Left renal pelvis (tissue), 4 donors: ENCODE measurements at regions not wholly inside any gene's neighbourhood (a gene's known extent, or its start where the extent isn't known, plus 50 kb on each side); places are given as distances from the start of the nearest gene placed in this dataset.
"Not testable (repeated sequence)": the region's sequence is repeated elsewhere in the genome, so short reads cannot be mapped to it uniquely, and the experiment has no call there.

Experiments
- DNase-seq, 4 donors: peaks; one replicate each; pipeline ENCODE4 v3.0.0-alpha.2; 2013; ENCODE audit warnings: low read depth in 4 of 4, low spot score in 3 of 4

DNA sequence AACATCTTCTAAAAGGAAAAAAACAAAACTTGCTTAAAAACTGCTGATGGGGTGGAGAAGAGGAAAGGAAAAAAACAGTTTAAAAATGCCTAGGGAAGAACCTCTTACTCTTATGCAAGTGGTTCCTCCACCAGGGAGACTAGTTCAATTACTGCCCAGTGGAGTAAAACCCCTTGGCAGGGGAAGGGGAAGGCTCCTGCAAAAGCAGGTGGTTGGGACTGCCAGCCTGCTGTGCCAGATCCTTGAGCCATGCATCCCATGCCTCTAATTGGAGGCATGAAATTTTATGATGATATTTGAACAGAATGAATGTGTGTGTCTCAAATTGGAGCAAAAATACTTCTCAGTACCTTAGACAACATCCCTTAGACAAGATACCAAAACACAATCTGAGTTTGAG lies 118.8 kb downstream of the FSCB start:
- no peak for DNase-seq

DNA sequence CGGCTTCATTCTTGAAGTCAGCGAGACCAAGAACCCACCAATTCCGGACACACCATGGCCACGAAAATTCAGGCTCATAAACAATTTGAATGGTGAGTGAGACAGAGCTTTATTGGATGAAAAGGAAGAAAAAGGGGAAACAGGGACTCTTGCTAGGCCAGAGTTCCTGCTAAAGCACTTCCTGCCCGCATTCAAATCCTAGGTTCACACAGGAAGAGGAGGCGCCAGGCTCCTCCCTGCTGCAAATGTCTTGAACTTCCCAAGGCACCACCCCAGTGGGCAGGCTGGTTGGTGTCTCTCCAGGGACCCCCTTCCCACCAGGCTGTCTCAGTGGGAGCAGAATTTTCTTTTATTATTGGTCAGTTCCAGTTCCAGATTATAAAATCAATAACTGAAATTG lies 121.2 kb downstream of the FSCB start:
- no peak for DNase-seq

DNA sequence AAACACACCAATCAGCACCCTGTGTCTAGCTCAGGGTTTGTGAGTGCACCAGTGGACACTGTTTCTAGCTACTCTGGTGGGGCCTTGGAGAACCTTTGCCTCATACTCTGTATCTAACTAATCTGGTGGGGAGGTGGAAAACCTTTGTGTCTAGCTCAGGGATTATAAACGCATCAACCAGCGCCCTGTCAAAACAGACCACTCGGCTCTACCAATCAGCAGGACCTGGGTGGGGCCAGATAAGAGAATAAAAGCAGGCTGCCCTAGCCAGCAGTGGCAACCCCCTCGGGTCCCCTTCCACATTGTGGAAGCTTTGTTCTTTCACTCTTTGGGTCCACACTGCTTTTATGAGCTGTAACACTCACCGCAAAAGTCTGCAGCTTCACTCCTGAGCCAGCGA lies 121.8 kb downstream of the FSCB start:
- not testable (repeated sequence) for DNase-seq

DNA sequence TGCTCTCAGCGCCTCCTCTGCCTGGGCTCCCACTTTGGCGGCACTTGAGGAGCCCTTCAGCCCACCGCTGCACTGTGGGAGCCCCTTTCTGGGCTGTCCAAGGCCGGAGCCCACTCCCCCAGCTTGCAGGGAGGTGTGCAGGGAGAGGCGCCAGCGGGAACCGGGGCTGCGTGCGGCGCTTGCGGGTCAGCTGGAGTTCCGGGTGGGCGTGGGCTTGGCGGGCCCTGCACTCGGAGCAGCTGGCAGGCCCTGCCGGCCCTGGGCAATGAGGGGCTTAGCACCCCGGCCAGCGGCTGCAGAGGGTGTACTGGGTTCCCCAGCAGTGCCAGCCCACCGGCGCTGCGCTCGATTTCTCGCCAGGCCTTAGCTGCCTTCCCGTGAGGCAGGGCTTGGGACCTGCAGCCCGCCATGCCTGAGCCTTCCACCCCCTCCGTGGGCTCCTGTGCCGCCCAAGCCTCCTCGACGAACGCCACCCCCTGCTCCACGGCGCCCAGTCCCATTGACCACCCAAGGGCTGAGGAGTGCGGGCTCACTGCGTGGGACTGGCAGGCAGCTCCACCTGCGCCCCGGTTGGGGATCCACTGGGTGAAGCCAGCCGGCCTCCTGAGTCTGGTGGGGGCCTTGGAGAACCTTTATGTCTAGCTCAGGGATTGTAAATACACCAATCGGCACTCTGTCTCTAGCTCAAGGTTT lies 122.3 kb downstream of the FSCB start:
- not testable (repeated sequence) for DNase-seq

DNA sequence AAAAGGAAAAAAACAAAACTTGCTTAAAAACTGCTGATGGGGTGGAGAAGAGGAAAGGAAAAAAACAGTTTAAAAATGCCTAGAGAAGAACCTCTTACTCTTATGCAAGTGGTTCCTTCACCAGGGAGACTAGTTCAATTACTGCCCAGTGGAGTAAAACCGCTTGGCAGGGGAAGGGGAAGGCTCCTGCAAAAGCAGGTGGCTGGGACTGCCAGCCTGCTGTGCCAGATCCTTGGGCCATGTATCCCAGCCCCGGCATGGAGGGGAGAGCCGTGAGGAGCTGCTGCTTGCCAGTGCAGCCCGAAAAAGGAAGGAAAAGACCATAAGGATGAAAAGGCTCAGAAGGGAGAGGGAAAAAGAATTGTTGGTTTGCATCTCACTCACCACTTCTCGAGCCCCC lies 123.0 kb downstream of the FSCB start:
- DNase-seq, result no peak

- no peak for DNase-seq
Measured at GRCh38 chr14:44383636-44384035, 123.4 kb downstream of the FSCB start.

DNA sequence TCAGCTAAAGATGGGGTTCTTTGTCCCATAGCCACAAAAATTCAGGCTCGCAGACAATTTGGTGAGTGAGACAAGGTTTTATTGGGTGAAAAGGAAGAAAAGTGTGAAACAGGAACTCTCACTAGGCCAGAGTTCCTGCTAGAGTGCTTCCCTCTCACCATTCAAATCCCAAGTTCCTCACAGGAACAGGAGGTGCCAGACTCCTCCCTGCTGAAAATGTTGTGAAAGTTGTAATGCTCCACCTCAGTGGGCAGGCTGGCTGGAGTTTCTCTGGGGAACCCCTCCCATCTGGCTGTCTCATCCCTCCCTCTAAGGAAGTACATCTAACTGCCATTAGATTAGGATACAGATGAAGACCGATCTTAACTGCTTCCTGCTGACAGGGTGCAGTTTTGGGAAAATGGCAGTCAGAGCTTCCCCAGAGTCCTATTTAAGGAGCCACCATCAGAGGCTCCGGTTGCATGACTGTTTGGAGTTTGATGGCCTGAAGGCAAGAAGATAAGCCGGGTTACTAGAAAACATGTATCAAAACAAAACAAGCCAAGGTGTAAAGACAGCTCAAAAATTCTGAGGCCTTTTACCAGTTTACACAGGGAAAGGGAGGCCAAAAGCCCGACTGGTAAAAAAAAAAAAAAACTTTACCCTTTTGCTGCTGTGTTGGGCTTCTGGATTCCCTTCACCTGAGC lies 127.6 kb downstream of the FSCB start:
- no peak for DNase-seq

- no peak for DNase-seq
Measured at GRCh38 chr14:44374906-44375305, 132.2 kb downstream of the FSCB start.

DNA sequence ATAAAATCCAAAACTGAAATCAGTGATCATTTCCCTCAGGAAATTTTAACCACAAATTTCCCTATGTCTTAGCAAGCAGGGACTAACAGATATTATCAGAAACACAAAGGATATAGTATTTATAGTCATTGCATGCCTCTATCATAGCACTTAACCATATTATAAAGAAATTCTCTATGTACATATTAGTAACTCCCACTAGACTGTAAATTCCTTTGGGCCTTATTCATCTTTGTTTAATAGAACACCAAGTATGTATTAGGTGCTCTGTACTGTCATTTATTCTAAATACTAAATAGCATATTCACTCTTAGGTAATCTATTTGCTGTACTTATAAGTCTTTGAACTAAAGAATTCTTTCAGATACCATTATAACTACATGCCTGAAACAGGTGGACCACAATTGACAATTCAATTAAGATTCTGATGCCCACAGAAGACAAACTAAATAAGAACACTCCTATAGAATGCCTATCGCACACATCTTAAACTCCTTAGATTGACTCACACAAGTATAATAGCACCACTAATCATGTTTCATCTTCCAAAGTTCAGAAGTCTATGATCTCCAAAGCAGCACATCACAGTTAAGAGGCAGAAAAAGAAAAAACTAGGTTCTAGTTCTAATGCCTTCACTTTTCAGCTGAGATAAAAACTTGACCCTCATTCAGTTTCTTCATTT lies 134.1 kb downstream of the FSCB start:
- DNase-seq, result no peak

DNA sequence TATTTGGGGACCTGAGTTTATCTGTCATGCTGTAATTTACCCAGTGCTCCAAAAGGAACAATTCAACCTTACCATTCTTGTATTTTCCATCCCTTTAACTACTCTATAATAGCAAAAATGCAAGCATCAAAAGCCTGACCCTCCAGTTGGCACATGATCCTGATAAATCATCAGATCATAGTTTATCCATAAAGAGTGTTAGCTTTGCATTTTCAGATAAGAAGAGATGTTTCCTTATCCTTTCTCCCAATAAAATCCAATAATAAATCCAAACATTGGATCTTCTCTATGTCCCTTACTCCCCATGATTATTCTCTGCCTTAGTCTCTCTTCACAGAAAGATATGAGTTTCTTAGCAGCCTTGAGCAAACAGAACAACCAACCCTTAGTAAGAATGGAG lies 134.9 kb downstream of the FSCB start:
- no peak for DNase-seq

- no peak for DNase-seq
Measured at GRCh38 chr14:44370727-44371126, 136.4 kb downstream of the FSCB start.

DNA sequence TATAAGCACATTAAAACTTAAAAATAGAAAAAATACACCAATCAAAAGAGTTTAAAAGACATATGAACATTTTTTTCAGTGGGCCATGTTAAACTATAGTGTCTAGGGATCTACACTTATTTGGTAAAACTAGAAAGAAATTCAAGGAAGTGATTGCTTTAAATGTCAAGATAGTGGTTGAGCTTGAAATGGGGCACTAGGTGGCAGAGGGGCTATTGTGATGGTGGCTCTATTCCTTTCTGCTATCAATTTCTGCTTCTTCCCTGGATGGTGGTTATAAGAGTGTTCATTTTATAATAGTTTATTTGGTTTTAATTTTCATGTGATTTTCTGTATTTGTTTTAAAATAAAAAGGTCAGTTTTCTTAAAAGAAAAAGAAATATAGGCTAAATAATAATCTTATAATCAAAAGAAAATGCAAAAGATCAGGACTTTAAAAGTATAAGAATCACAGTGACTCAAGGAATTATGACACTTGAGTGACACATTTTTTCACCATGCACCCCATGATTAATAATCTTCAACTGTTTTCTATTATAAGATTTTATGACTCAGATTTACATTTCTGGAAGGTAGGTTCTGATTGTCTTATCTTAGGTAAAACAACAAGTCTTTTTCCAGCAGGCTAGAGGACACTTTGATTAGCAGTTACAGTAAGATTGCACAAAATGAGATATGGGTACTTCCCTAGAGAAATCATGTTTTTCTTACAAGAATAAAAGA lies 137.5 kb downstream of the FSCB start:
- no peak for DNase-seq

DNA sequence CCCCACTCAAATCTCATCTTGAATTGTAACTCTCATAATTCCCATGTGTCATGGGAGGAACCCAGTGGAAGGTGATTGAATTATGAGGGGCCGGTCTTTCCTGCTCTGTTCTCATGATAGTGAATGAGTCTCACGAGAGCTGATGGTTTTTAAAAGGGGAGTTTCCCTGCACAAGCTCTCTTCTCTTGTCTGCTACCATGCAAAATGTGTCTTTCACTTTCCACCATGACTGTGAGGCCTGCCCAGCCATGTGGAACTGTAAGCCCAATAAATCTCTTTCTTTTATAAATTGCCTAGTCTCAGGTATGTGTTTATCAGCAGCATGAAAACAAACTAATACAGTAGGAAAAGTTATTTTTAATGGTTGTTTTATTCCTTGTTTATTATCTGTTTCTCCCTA lies 146.0 kb downstream of the FSCB start:
- DNase-seq, result no peak

DNA sequence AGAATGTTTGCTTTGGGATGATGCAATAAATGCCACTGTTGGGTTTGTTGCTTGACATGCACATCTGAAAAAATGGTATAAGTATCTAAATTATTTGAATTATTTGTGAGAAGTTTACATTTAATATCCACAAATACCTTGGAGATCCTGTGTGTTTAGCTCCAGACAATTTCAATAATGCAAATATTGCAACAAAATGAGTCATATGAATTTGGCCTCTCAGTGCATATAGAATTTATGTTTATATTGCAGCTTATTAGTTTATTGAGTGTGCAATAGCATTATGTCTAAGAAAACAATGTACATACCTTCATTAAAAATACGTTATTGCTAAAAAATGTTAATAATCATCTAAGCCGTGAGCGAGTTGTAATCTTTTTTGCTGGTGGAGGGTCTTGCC lies 153.3 kb downstream of the FSCB start:
- DNase-seq, result no peak

DNA sequence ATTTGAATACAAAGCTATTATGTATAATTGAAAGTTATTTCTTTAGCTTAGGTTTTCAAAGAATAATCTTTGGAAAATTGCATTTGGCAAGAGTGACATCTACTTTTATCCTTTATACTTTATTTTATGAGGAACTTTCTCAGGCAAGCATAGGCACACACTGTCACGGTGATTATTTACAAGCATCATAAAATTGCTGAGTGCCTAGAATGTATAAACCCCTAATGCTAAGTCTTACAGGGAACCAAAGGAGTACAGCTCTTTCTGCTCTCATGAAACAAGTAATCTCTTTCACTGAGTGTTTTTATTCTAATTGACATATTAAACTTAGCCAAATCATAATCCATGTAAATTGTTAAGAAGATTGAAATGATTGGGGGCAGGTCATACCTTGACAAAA lies 154.9 kb downstream of the FSCB start:
- no peak for DNase-seq

GRCh38 chr14:44347316-44347715 lies 159.8 kb downstream of the FSCB start:
- DNase-seq, result no peak

DNA sequence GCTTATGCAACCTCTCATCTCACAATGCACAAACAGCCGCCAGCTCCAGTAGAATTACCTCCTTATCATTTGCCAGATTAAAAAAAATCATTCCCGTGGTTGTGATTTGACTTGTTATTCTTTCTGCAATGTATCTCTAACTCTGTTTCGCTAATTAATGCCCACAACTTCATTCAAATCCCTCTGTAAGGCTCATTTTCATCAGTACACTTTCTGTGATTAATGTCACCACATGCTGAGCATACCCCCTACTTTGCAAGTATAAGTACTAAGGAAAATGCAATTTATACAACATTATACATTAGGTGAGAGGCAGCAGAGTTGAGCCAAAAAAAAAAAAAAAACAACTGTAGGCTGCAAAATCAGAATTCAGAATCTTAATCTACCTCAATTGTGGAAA lies 166.0 kb downstream of the FSCB start:
- DNase-seq, result no peak

DNA sequence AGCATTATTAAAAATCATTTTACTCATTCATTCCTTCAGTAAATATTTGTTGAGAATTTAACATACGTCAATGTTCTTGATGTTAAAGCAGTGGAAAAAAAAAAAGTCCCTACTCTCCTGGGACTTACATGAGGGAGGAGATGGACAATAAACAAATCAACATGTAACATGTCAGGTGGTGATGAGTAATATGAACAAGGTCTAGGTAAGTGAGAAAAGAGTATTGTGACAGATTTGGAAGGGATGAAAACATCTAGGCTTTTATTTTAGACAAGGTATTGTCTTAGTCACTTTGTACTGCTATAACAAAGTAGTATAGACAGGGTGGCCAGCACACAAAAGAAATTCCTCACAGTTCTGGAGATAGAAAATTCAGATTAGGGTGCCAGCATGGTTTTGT lies 167.2 kb downstream of the FSCB start:
- DNase-seq, result no peak

GRCh38 chr14:44339231-44339630 lies 167.9 kb downstream of the FSCB start:
- DNase-seq, result no peak

DNA sequence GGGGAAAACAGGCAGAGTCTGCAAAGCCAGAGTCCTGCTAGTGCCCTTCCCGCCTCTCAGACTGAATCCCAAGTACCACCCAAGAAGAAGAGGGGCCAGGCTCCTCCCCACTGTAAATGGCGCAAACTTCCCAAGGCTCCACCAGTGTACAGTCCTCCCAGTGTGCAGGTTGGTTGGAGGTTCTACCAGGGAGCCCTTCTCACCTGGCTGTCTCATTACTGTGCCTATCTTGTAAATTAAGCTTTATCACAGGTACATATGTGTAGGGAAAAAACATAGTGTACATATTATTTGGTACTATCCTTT lies 189.7 kb downstream of the FSCB start:
- DNase-seq, result no peak

GRCh38 chr14:44316647-44317440 lies 190.2 kb downstream of the FSCB start:
- DNase-seq, result no peak
